ENCODE measurements at regions not wholly inside any gene's neighbourhood (a gene's known extent, or its start where the extent isn't known, plus 50 kb on each side); places are given as distances from the start of the nearest gene placed in this dataset.
A peak's percentile ranks its signal among the peaks of the same experiment; 100 is the strongest.

GRCh38 chr2:239540174-239540573 lies 139.4 kb upstream of the HDAC4 start:
- Mint-ChIP-seq H3K27ac (ENCODE audit: unreplicated experiment) (no peak overlapping the region), H3K4me3 (ENCODE audit: unreplicated experiment) (no peak overlapping the region), H3K9me3 (ENCODE audit: low read depth) (peaks cover 17% of the 10 kb centered on the region), H3K4me1 (ENCODE audit: low read depth) (no peaks in the 10 kb centered on the region), H3K36me3 (ENCODE audit: low read depth) (no peaks in the 10 kb centered on the region), H3K27me3 (ENCODE audit: low read depth) (peaks cover 16% of the 10 kb centered on the region)
- DNase-seq (ENCODE audit: low spot score) = peak; percentile 41
- no peak for TF ChIP-seq CTCF (IDR thresholded peaks at IDR 0.05)

- H3K27ac Mint-ChIP-seq (ENCODE audit: unreplicated experiment) = no peak overlapping the region
- DNase-seq (ENCODE audit: low spot score) = peak; percentile 37
- peaks cover 15% of the 10 kb centered on the region for H3K27me3 Mint-ChIP-seq (ENCODE audit: low read depth)
- no peak for TF ChIP-seq CTCF (IDR thresholded peaks at IDR 0.05)
- no peak overlapping the region for H3K4me3 Mint-ChIP-seq (ENCODE audit: unreplicated experiment)
- peaks cover 1% of the 10 kb centered on the region for H3K36me3 Mint-ChIP-seq (ENCODE audit: low read depth)
- H3K4me1 Mint-ChIP-seq (ENCODE audit: low read depth) = no peaks in the 10 kb centered on the region
- peaks cover 21% of the 10 kb centered on the region for H3K9me3 Mint-ChIP-seq (ENCODE audit: low read depth)
Measured at GRCh38 chr2:239539776-239540100, 138.9 kb upstream of the HDAC4 start.

GRCh38 chr2:239539083-239539775 lies 138.4 kb upstream of the HDAC4 start:
- no peak for DNase-seq (ENCODE audit: low spot score)
- peaks cover 1% of the 10 kb centered on the region for H3K36me3 Mint-ChIP-seq (ENCODE audit: low read depth)
- no peak overlapping the region for H3K27ac Mint-ChIP-seq (ENCODE audit: unreplicated experiment)
- peaks cover 22% of the 10 kb centered on the region for H3K9me3 Mint-ChIP-seq (ENCODE audit: low read depth)
- H3K27me3 Mint-ChIP-seq (ENCODE audit: low read depth) = peaks cover 10% of the 10 kb centered on the region
- no peak overlapping the region for H3K4me3 Mint-ChIP-seq (ENCODE audit: unreplicated experiment)
- no peak for TF ChIP-seq CTCF (IDR thresholded peaks at IDR 0.05)
- no peaks in the 10 kb centered on the region for H3K4me1 Mint-ChIP-seq (ENCODE audit: low read depth)

GRCh38 chr2:239538357-239539052 lies 137.7 kb upstream of the HDAC4 start:
- DNase-seq (ENCODE audit: low spot score) = peak; percentile 52
- no peak overlapping the region for H3K4me3 Mint-ChIP-seq (ENCODE audit: unreplicated experiment)
- H3K36me3 Mint-ChIP-seq (ENCODE audit: low read depth) = peaks cover 1% of the 10 kb centered on the region
- no peak for TF ChIP-seq CTCF (IDR thresholded peaks at IDR 0.05)
- H3K9me3 Mint-ChIP-seq (ENCODE audit: low read depth) = peaks cover 22% of the 10 kb centered on the region
- H3K27ac Mint-ChIP-seq (ENCODE audit: unreplicated experiment) = no peak overlapping the region
- no peaks in the 10 kb centered on the region for H3K4me1 Mint-ChIP-seq (ENCODE audit: low read depth)
- H3K27me3 Mint-ChIP-seq (ENCODE audit: low read depth) = peaks cover 8% of the 10 kb centered on the region

- Mint-ChIP-seq H3K27me3 (ENCODE audit: low read depth) (peaks cover 8% of the 10 kb centered on the region), H3K4me1 (ENCODE audit: low read depth) (no peaks in the 10 kb centered on the region), H3K4me3 (ENCODE audit: unreplicated experiment) (no peak overlapping the region), H3K9me3 (ENCODE audit: low read depth) (peaks cover 20% of the 10 kb centered on the region), H3K27ac (ENCODE audit: unreplicated experiment) (no peak overlapping the region), H3K36me3 (ENCODE audit: low read depth) (peaks cover 1% of the 10 kb centered on the region)
- DNase-seq (ENCODE audit: low spot score) = peak; percentile 53
- TF ChIP-seq CTCF (IDR thresholded peaks at IDR 0.05) = no peak
Measured at GRCh38 chr2:239537633-239538356, 137.0 kb upstream of the HDAC4 start.

Measured in chondrocyte (in vitro differentiated cells).